ENCODE measurements at regions not wholly inside any gene's neighbourhood (a gene's known extent, or its start where the extent isn't known, plus 50 kb on each side); places are given as distances from the start of the nearest gene placed in this dataset.
A peak's percentile ranks its signal among the peaks of the same experiment; 100 is the strongest.

GRCh38 chr12:47417121-47417520 is 288.7 kb downstream of the RPAP3 start:
- no peak for TF ChIP-seq TAF1 (IDR thresholded peaks at IDR 0.05; ENCODE audit: low read depth, low read length)
- no peak for TF ChIP-seq POLR2A (IDR thresholded peaks at IDR 0.05; ENCODE audit: low read depth, low read length)
- FAIRE-seq (no peak), DNase-seq (ENCODE audit: insufficient read length, low spot score) (no peak)

DNA sequence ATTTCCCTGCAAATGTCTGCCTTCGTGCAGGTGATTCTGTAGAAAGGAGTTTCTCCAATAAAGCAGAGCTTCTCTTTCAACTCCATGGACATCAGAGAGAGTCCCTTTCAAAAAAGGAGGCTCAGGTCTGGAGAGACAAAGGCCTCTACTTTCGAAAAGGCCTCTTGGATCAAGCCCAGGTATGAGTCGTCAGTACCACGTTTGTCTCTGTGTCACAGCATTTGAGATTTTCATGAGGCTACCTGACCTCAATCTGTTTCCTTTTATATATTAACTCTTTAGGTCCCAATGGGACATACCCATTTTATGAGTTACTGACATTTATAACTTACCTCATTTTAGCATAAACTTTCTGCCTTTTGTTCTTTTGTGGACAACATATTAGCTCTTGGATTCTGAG is 290.8 kb downstream of the RPAP3 start:
- DNase-seq (ENCODE audit: insufficient read length, low spot score) (no peak), FAIRE-seq (no peak)
- TF ChIP-seq PAX5 (IDR thresholded peaks at IDR 0.05; ENCODE audit: insufficient read depth, low read length, severe bottlenecking): no peak
- TF ChIP-seq POLR2A (IDR thresholded peaks at IDR 0.05; ENCODE audit: low read depth, low read length): no peak
- no peak for TF ChIP-seq POU2F2 (IDR thresholded peaks at IDR 0.05; ENCODE audit: low read depth, low read length)
- TF ChIP-seq SPI1 (IDR thresholded peaks at IDR 0.05; ENCODE audit: low read depth, low read length): no peak
- TF ChIP-seq TAF1 (IDR thresholded peaks at IDR 0.05; ENCODE audit: low read depth, low read length): no peak
- TF ChIP-seq POLR2AphosphoS5 (IDR thresholded peaks at IDR 0.05; ENCODE audit: low read depth, low read length): no peak

- DNase-seq (ENCODE audit: insufficient read length, low spot score): no peak
- no peak for FAIRE-seq
- TF ChIP-seq TAF1 (IDR thresholded peaks at IDR 0.05; ENCODE audit: low read depth, low read length) (no peak), POU2F2 (IDR thresholded peaks at IDR 0.05; ENCODE audit: low read depth, low read length) (no peak), SPI1 (IDR thresholded peaks at IDR 0.05; ENCODE audit: low read depth, low read length) (no peak), PAX5 (IDR thresholded peaks at IDR 0.05; ENCODE audit: insufficient read depth, low read length, severe bottlenecking) (no peak), POLR2A (IDR thresholded peaks at IDR 0.05; ENCODE audit: low read depth, low read length) (no peak), POLR2AphosphoS5 (IDR thresholded peaks at IDR 0.05; ENCODE audit: low read depth, low read length) (no peak)
Measured at GRCh38 chr12:47414511-47414910, 291.3 kb downstream of the RPAP3 start.

DNA sequence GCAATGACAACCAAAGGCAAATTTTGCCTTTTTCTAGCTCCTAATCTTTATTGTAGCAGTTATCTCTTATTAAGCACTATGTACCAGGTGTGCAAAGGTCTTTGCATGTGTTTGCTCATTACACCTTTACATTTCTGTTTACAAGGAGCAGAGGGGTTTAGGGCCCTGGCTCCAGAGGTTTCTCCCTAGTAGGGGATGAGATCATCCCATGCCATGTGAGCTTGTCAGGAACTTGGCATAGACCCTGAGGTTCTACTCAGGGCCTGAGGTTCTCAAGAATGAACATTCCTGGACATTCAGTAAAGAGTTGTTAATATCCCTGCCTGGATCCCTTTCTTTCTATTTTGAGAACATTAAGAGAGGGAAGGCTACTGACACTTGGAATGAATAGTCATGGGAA is 292.0 kb downstream of the RPAP3 start:
- TF ChIP-seq POLR2AphosphoS5 (IDR thresholded peaks at IDR 0.05; ENCODE audit: low read depth, low read length): no peak
- no peak for TF ChIP-seq PAX5 (IDR thresholded peaks at IDR 0.05; ENCODE audit: insufficient read depth, low read length, severe bottlenecking)
- no peak for TF ChIP-seq TAF1 (IDR thresholded peaks at IDR 0.05; ENCODE audit: low read depth, low read length)
- no peak for TF ChIP-seq POLR2A (IDR thresholded peaks at IDR 0.05; ENCODE audit: low read depth, low read length)
- no peak for TF ChIP-seq SPI1 (IDR thresholded peaks at IDR 0.05; ENCODE audit: low read depth, low read length)
- TF ChIP-seq POU2F2 (IDR thresholded peaks at IDR 0.05; ENCODE audit: low read depth, low read length): no peak
- DNase-seq (ENCODE audit: insufficient read length, low spot score): no peak
- FAIRE-seq: no peak

DNA sequence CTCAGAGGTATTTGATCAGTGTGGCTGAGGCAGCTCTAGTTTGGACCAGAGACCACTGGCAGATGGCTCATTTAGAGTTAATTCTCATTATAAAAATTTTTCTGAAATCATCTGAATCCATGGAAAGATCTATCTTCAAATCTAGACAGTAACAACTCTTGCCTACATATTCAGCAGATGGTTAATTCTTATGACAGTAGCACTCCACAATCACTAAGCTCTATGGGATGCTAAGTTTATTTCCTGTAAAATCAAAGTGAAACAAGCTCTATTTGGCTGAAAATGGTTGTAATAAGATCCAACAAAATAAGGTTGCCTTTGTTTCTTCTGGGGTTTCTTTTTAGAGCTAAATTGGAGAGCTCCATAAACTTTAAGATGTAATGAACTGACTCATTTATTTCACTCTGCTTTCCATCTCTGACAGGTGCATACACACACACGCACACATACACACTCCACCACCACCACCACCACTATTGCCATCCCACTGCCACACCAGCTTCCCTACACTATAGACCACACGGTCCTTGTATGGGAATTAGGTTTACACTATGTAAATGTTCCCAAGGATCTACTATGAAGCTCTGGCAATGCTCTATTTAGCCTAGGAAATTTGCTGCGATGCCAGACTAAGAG is 293.1 kb downstream of the RPAP3 start:
- DNase-seq (ENCODE audit: insufficient read length, low spot score) (no peak), FAIRE-seq (no peak)
- TF ChIP-seq SPI1 (IDR thresholded peaks at IDR 0.05; ENCODE audit: low read depth, low read length) (no peak), PAX5 (IDR thresholded peaks at IDR 0.05; ENCODE audit: insufficient read depth, low read length, severe bottlenecking) (no peak), POLR2A (IDR thresholded peaks at IDR 0.05; ENCODE audit: low read depth, low read length) (no peak), POU2F2 (IDR thresholded peaks at IDR 0.05; ENCODE audit: low read depth, low read length) (no peak), TAF1 (IDR thresholded peaks at IDR 0.05; ENCODE audit: low read depth, low read length) (no peak), POLR2AphosphoS5 (IDR thresholded peaks at IDR 0.05; ENCODE audit: low read depth, low read length) (no peak)

GRCh38 chr12:47411966-47412365 is 293.9 kb downstream of the RPAP3 start:
- FAIRE-seq (no peak), DNase-seq (ENCODE audit: insufficient read length, low spot score) (no peak)
- TF ChIP-seq POLR2AphosphoS5 (IDR thresholded peaks at IDR 0.05; ENCODE audit: low read depth, low read length): no peak

- no peak for DNase-seq (ENCODE audit: insufficient read length, low spot score)
- FAIRE-seq: no peak
- no peak for TF ChIP-seq POLR2AphosphoS5 (IDR thresholded peaks at IDR 0.05; ENCODE audit: low read depth, low read length)
- TF ChIP-seq TAF1 (IDR thresholded peaks at IDR 0.05; ENCODE audit: low read depth, low read length): no peak
- TF ChIP-seq PAX5 (IDR thresholded peaks at IDR 0.05; ENCODE audit: insufficient read depth, low read length, severe bottlenecking): no peak
- TF ChIP-seq POLR2A (IDR thresholded peaks at IDR 0.05; ENCODE audit: low read depth, low read length): no peak
- TF ChIP-seq POU2F2 (IDR thresholded peaks at IDR 0.05; ENCODE audit: low read depth, low read length): no peak
- no peak for TF ChIP-seq SPI1 (IDR thresholded peaks at IDR 0.05; ENCODE audit: low read depth, low read length)
Measured at GRCh38 chr12:47410862-47411261, 295.0 kb downstream of the RPAP3 start.

DNA sequence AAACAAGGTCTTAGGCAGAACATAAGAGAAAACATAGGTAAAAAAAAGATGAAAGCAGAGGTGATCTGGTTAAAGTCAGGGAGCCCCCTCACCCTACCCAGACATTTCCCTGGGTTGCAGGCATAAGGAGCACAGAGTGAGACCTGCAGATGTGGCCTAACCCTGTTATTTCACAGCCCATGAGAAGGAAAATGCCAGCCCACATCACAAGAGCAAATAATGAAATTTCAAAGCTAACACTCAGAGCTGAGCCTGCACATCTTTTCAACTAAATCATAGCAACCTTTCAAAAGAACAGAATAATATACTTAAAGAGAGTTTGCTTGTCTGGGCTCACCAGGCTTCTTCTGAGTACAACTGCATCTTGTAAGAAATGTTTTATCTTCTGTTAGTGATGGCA is 295.4 kb downstream of the RPAP3 start:
- TF ChIP-seq POLR2AphosphoS5 (IDR thresholded peaks at IDR 0.05; ENCODE audit: low read depth, low read length): no peak
- DNase-seq (ENCODE audit: insufficient read length, low spot score): no peak
- no peak for FAIRE-seq

GRCh38 chr12:47409310-47409987 is 296.4 kb downstream of the RPAP3 start:
- no peak for FAIRE-seq
- no peak for DNase-seq (ENCODE audit: insufficient read length, low spot score)
- TF ChIP-seq TAF1 (IDR thresholded peaks at IDR 0.05; ENCODE audit: low read depth, low read length) (no peak), SPI1 (IDR thresholded peaks at IDR 0.05; ENCODE audit: low read depth, low read length) (no peak), POU2F2 (IDR thresholded peaks at IDR 0.05; ENCODE audit: low read depth, low read length) (no peak), POLR2A (IDR thresholded peaks at IDR 0.05; ENCODE audit: low read depth, low read length) (no peak), POLR2AphosphoS5 (IDR thresholded peaks at IDR 0.05; ENCODE audit: low read depth, low read length) (no peak), PAX5 (IDR thresholded peaks at IDR 0.05; ENCODE audit: insufficient read depth, low read length, severe bottlenecking) (no peak)

DNA sequence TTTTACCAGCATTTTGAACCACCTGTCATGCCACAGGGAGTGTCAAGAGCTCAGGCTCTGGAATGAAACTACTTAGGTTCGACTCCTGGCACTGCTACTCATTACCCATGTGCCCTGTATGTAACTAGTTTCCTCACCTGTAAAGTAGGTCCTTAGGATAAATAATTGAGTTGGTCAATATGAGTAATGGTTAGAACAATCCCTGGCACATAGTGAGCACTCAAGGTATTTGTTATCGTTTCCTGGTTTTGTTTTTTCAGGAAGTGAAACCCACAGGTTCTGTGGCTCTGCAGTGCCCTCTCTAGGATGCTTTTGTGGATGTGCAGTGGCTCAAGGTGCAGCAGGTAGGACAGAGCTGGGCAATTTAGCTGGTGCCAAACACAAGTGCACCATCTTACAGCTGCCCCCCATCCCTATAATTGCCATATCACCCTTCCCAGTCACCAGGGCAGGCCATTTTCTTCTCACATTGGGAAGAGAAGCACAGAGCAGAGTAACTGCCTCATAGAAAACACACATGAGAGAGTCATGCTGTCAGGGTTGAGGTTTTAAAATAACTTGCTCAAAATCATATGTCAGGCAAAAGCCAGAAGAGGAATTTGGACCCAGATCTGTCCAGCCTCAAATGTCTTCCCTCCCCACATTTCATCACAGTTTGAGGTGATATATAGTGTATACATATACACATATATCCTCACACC is 297.5 kb downstream of the RPAP3 start:
- no peak for TF ChIP-seq TAF1 (IDR thresholded peaks at IDR 0.05; ENCODE audit: low read depth, low read length)
- TF ChIP-seq SPI1 (IDR thresholded peaks at IDR 0.05; ENCODE audit: low read depth, low read length): peak; percentile 97
- TF ChIP-seq POLR2AphosphoS5 (IDR thresholded peaks at IDR 0.05; ENCODE audit: low read depth, low read length): no peak
- peak; percentile 20 for FAIRE-seq
- no peak for DNase-seq (ENCODE audit: insufficient read length, low spot score)
